Epithelial cell of proximal tubule (primary cell): ENCODE measurements at regions not wholly inside any gene's neighbourhood (a gene's known extent, or its start where the extent isn't known, plus 50 kb on each side); places are given as distances from the start of the nearest gene placed in this dataset.
"Not testable (repeated sequence)": the region's sequence is repeated elsewhere in the genome, so short reads cannot be mapped to it uniquely, and the experiment has no call there.

Experiments used
- DNase-seq: peaks from one replicate; pipeline ENCODE4 v3.0.0-alpha.2; 2011; ENCODE audit warnings: low read depth
- H3K4me3 ChIP-seq: 2 replicates; pipeline ENCODE4 v1.5.1; 2011; ENCODE audit warnings: low read depth, mild to moderate bottlenecking, low read length
- CTCF ChIP-seq: conservative IDR thresholded peaks from 2 replicates; pipeline ENCODE4 v1.5.1; 2012; ENCODE audit warnings: low read depth, mild to moderate bottlenecking, low read length

- H3K4me3 ChIP-seq, result no peak overlapping the region
- DNase-seq, result peak; percentile 63
- TF ChIP-seq CTCF, result no peak
These were observed 483.0 kb downstream of the MN1 start for GRCh38 chr22:27318516-27318915.

- H3K4me3 ChIP-seq, result no peak overlapping the region
- TF ChIP-seq CTCF, result no peak
- DNase-seq, result no peak
These were observed 477.9 kb downstream of the MN1 start for GRCh38 chr22:27323661-27324060.

GRCh38 chr22:27324908-27325307, 476.6 kb downstream of the MN1 start:
- H3K4me3 ChIP-seq, DNase-seq: not testable (repeated sequence)

GRCh38 chr22:27327497-27327896, 474.1 kb downstream of the MN1 start:
- no peak for TF ChIP-seq CTCF
- no peak overlapping the region for H3K4me3 ChIP-seq
- DNase-seq, result no peak

GRCh38 chr22:27327981-27328721, 473.4 kb downstream of the MN1 start:
- TF ChIP-seq CTCF, result no peak
- H3K4me3 ChIP-seq, result no peak overlapping the region
- no peak for DNase-seq

GRCh38 chr22:27329131-27329850, 472.3 kb downstream of the MN1 start:
- no peak for DNase-seq
- H3K4me3 ChIP-seq, result no peak overlapping the region
- TF ChIP-seq CTCF, result no peak

GRCh38 chr22:27329966-27330645, 471.4 kb downstream of the MN1 start:
- H3K4me3 ChIP-seq, result no peak overlapping the region
- no peak for TF ChIP-seq CTCF
- no peak for DNase-seq
